Activated T-helper 1 cell treated with anti-CD3 and anti-CD28 coated beads, Interleukin-12 subunit alpha, Interleukin-12 subunit beta, Interleukin-2, Interleukin-4 antibody, amounts not matched to agents 30 ng/mL and 10 ng/mL and 1 ng/mL, durations not matched to agents 14 hours and 24 hours and 36 hours (primary cell): ENCODE measurements at regions not wholly inside any gene's neighbourhood (a gene's known extent, or its start where the extent isn't known, plus 50 kb on each side); places are given as distances from the start of the nearest gene placed in this dataset.

Source experiments
- DNase-seq: peaks from one replicate; pipeline ENCODE4 v3.0.0; 2021; ENCODE audit warnings: low spot score
- H3K27ac Mint-ChIP-seq: one replicate; pipeline ENCODE4 v1.8.0; 2021; ENCODE audit warnings: mild to moderate bottlenecking, mixed read lengths
- H3K27me3 Mint-ChIP-seq: one replicate; pipeline ENCODE4 v1.8.0; 2022; ENCODE audit warnings: mild to moderate bottlenecking, moderate library complexity, mixed read lengths; ENCODE audit not compliant: insufficient read depth
- H3K36me3 Mint-ChIP-seq: one replicate; pipeline ENCODE4 v1.8.0; 2021; ENCODE audit warnings: low read depth, mixed read lengths
- H3K4me1 Mint-ChIP-seq: one replicate; pipeline ENCODE4 v1.8.0; 2021; ENCODE audit warnings: low read depth, mixed read lengths
- H3K4me3 Mint-ChIP-seq: one replicate; pipeline ENCODE4 v1.8.0; 2021; ENCODE audit warnings: mild to moderate bottlenecking, moderate library complexity, mixed read lengths
- H3K9me3 Mint-ChIP-seq: one replicate; pipeline ENCODE4 v1.8.0; 2021; ENCODE audit warnings: mixed read lengths
- intact Hi-C: fragments of 100-400 bp; cut with micrococcal nuclease; formaldehyde crosslinking; loops from one replicate; pipeline ENCODE4 v1.15.1; 2024

- no peak overlapping the region for H3K27ac Mint-ChIP-seq
- H3K27me3 Mint-ChIP-seq: no peaks in the 10 kb centered on the region
- H3K9me3 Mint-ChIP-seq: peaks cover 4% of the 10 kb centered on the region
- H3K36me3 Mint-ChIP-seq: no peaks in the 10 kb centered on the region
- H3K4me3 Mint-ChIP-seq: no peak overlapping the region
- H3K4me1 Mint-ChIP-seq: no peaks in the 10 kb centered on the region
- DNase-seq: no peak
- intact Hi-C loops: no loop called here
These were observed 283.8 kb upstream of the IL1RAPL1 start for GRCh38 chrX:28303486-28303885.

GRCh38 chrX:28278726-28279125, 297.5 kb upstream of the DCAF8L1 start:
- intact Hi-C loops: no loop called here
- H3K4me3 Mint-ChIP-seq: no peak overlapping the region
- no peak overlapping the region for H3K27ac Mint-ChIP-seq
- no peaks in the 10 kb centered on the region for H3K9me3 Mint-ChIP-seq
- H3K4me1 Mint-ChIP-seq: no peaks in the 10 kb centered on the region
- H3K27me3 Mint-ChIP-seq: no peaks in the 10 kb centered on the region
- H3K36me3 Mint-ChIP-seq: no peaks in the 10 kb centered on the region
- no peak for DNase-seq

- no peak overlapping the region for H3K4me3 Mint-ChIP-seq
- no peak for DNase-seq
- intact Hi-C loops: no loop called here
- no peaks in the 10 kb centered on the region for H3K4me1 Mint-ChIP-seq
- H3K9me3 Mint-ChIP-seq: no peaks in the 10 kb centered on the region
- H3K36me3 Mint-ChIP-seq: no peaks in the 10 kb centered on the region
- H3K27me3 Mint-ChIP-seq: no peaks in the 10 kb centered on the region
- no peak overlapping the region for H3K27ac Mint-ChIP-seq
These were observed 297.0 kb upstream of the DCAF8L1 start for GRCh38 chrX:28278251-28278650.

GRCh38 chrX:28273736-28274135, 292.5 kb upstream of the DCAF8L1 start:
- H3K9me3 Mint-ChIP-seq: no peaks in the 10 kb centered on the region
- H3K4me1 Mint-ChIP-seq: no peaks in the 10 kb centered on the region
- no peak overlapping the region for H3K4me3 Mint-ChIP-seq
- no peak for DNase-seq
- H3K36me3 Mint-ChIP-seq: no peaks in the 10 kb centered on the region
- intact Hi-C loops: no loop called here
- no peaks in the 10 kb centered on the region for H3K27me3 Mint-ChIP-seq
- H3K27ac Mint-ChIP-seq: no peak overlapping the region

GRCh38 chrX:28246675-28247074, 265.4 kb upstream of the DCAF8L1 start:
- no peaks in the 10 kb centered on the region for H3K27me3 Mint-ChIP-seq
- no peaks in the 10 kb centered on the region for H3K9me3 Mint-ChIP-seq
- intact Hi-C loops: no loop called here
- no peak for DNase-seq
- H3K36me3 Mint-ChIP-seq: no peaks in the 10 kb centered on the region
- no peak overlapping the region for H3K4me3 Mint-ChIP-seq
- H3K4me1 Mint-ChIP-seq: no peaks in the 10 kb centered on the region
- H3K27ac Mint-ChIP-seq: no peak overlapping the region

GRCh38 chrX:28229217-28229616, 248.0 kb upstream of the DCAF8L1 start:
- no peaks in the 10 kb centered on the region for H3K27me3 Mint-ChIP-seq
- no peaks in the 10 kb centered on the region for H3K9me3 Mint-ChIP-seq
- H3K27ac Mint-ChIP-seq: no peak overlapping the region
- intact Hi-C loops: no loop called here
- H3K36me3 Mint-ChIP-seq: no peaks in the 10 kb centered on the region
- H3K4me1 Mint-ChIP-seq: no peaks in the 10 kb centered on the region
- DNase-seq: no peak
- no peak overlapping the region for H3K4me3 Mint-ChIP-seq

GRCh38 chrX:28225513-28225912, 244.3 kb upstream of the DCAF8L1 start:
- DNase-seq: no peak
- Mint-ChIP-seq H3K4me3 (no peak overlapping the region), H3K4me1 (no peaks in the 10 kb centered on the region), H3K27me3 (no peaks in the 10 kb centered on the region), H3K27ac (no peak overlapping the region), H3K36me3 (no peaks in the 10 kb centered on the region), H3K9me3 (no peaks in the 10 kb centered on the region)
- intact Hi-C loops: no loop called here

- H3K36me3 Mint-ChIP-seq: no peaks in the 10 kb centered on the region
- H3K4me3 Mint-ChIP-seq: no peak overlapping the region
- no peak overlapping the region for H3K27ac Mint-ChIP-seq
- no peaks in the 10 kb centered on the region for H3K27me3 Mint-ChIP-seq
- H3K9me3 Mint-ChIP-seq: no peaks in the 10 kb centered on the region
- intact Hi-C loops: no loop called here
- no peak for DNase-seq
- H3K4me1 Mint-ChIP-seq: no peaks in the 10 kb centered on the region
These were observed 242.7 kb upstream of the DCAF8L1 start for GRCh38 chrX:28223991-28224390.

- no peak for DNase-seq
- intact Hi-C loops: no loop called here
- no peaks in the 10 kb centered on the region for H3K27me3 Mint-ChIP-seq
These were observed 242.2 kb upstream of the DCAF8L1 start for GRCh38 chrX:28223469-28223868.

GRCh38 chrX:28205905-28206304, 224.7 kb upstream of the DCAF8L1 start:
- no peaks in the 10 kb centered on the region for H3K4me1 Mint-ChIP-seq
- no peaks in the 10 kb centered on the region for H3K27me3 Mint-ChIP-seq
- H3K27ac Mint-ChIP-seq: no peak overlapping the region
- H3K9me3 Mint-ChIP-seq: no peaks in the 10 kb centered on the region
- no peak overlapping the region for H3K4me3 Mint-ChIP-seq
- H3K36me3 Mint-ChIP-seq: no peaks in the 10 kb centered on the region
- DNase-seq: no peak
- intact Hi-C loops: no loop called here

More at GRCh38 chrX:28223469-28223868, 242.2 kb upstream of the DCAF8L1 start:
- H3K27ac Mint-ChIP-seq: no peak overlapping the region
- H3K4me1 Mint-ChIP-seq: no peaks in the 10 kb centered on the region
- H3K9me3 Mint-ChIP-seq: no peaks in the 10 kb centered on the region
- no peaks in the 10 kb centered on the region for H3K36me3 Mint-ChIP-seq
- H3K4me3 Mint-ChIP-seq: no peak overlapping the region

GRCh38 chrX:28205126-28205525, 223.9 kb upstream of the DCAF8L1 start:
- Mint-ChIP-seq H3K9me3 (no peaks in the 10 kb centered on the region), H3K4me1 (no peaks in the 10 kb centered on the region), H3K27ac (no peak overlapping the region), H3K27me3 (no peaks in the 10 kb centered on the region), H3K4me3 (no peak overlapping the region), H3K36me3 (no peaks in the 10 kb centered on the region)
- intact Hi-C loops: no loop called here
- DNase-seq: no peak

GRCh38 chrX:28189011-28189410, 207.8 kb upstream of the DCAF8L1 start:
- Mint-ChIP-seq H3K27me3 (no peaks in the 10 kb centered on the region), H3K4me3 (no peak overlapping the region), H3K4me1 (no peaks in the 10 kb centered on the region), H3K27ac (no peak overlapping the region), H3K36me3 (no peaks in the 10 kb centered on the region), H3K9me3 (no peaks in the 10 kb centered on the region)
- no peak for DNase-seq
- intact Hi-C loops: no loop called here

GRCh38 chrX:28188526-28188925, 207.3 kb upstream of the DCAF8L1 start:
- no peak overlapping the region for H3K27ac Mint-ChIP-seq
- H3K27me3 Mint-ChIP-seq: no peaks in the 10 kb centered on the region
- no peaks in the 10 kb centered on the region for H3K36me3 Mint-ChIP-seq

GRCh38 chrX:28180096-28180495, 198.8 kb upstream of the DCAF8L1 start:
- H3K4me1 Mint-ChIP-seq: no peaks in the 10 kb centered on the region
- no peaks in the 10 kb centered on the region for H3K36me3 Mint-ChIP-seq
- no peaks in the 10 kb centered on the region for H3K27me3 Mint-ChIP-seq
- no peaks in the 10 kb centered on the region for H3K9me3 Mint-ChIP-seq
- H3K27ac Mint-ChIP-seq: no peak overlapping the region
- DNase-seq: no peak
- intact Hi-C loops: no loop called here
- no peak overlapping the region for H3K4me3 Mint-ChIP-seq

More at GRCh38 chrX:28188526-28188925, 207.3 kb upstream of the DCAF8L1 start:
- H3K4me1 Mint-ChIP-seq: no peaks in the 10 kb centered on the region
- H3K9me3 Mint-ChIP-seq: no peaks in the 10 kb centered on the region
- no peak overlapping the region for H3K4me3 Mint-ChIP-seq
- DNase-seq: no peak
- intact Hi-C loops: no loop called here
